ENCODE measurements at regions not wholly inside any gene's neighbourhood (a gene's known extent, or its start where the extent isn't known, plus 50 kb on each side); places are given as distances from the start of the nearest gene placed in this dataset.

DNA sequence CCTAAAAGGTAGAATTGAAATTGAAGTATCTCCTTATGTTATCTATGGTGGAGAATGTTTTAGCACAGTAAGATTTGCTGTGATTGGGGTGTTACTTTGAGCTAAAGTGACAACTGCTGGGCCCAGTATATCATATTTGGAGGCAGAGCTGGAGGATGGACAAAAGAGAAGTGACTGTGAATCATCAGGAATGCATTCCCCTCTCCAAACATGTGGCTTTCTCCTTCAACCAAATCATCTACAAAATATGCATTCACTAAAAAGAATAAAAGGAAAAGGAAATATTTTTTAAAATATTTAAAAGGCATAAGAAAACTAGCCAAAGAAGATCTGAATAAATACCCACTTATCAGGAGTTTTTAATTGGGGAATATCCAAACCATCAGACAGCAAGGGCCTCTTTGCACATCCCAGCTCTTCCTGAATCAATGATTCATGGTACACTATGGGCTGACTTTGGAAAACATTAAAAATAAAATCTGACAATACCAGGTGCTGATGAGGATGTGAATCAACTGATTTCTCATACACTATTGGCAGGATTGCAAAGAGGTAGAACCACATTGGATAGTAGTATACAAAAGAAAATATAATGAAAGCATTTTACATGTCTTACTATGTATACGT is 671.7 kb upstream of the NR3C2 start:
- no peak for DNase-seq (ENCODE audit: low read depth)
- H3K4me3 ChIP-seq (ENCODE audit: low read length): no peak overlapping the region
- TF ChIP-seq, protein P1, sequence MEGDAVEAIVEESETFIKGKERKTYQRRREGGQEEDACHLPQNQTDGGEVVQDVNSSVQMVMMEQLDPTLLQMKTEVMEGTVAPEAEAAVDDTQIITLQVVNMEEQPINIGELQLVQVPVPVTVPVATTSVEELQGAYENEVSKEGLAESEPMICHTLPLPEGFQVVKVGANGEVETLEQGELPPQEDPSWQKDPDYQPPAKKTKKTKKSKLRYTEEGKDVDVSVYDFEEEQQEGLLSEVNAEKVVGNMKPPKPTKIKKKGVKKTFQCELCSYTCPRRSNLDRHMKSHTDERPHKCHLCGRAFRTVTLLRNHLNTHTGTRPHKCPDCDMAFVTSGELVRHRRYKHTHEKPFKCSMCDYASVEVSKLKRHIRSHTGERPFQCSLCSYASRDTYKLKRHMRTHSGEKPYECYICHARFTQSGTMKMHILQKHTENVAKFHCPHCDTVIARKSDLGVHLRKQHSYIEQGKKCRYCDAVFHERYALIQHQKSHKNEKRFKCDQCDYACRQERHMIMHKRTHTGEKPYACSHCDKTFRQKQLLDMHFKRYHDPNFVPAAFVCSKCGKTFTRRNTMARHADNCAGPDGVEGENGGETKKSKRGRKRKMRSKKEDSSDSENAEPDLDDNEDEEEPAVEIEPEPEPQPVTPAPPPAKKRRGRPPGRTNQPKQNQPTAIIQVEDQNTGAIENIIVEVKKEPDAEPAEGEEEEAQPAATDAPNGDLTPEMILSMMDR (conservative IDR thresholded peaks at IDR 0.05; ENCODE audit: low read depth, low read length): no peak

DNA sequence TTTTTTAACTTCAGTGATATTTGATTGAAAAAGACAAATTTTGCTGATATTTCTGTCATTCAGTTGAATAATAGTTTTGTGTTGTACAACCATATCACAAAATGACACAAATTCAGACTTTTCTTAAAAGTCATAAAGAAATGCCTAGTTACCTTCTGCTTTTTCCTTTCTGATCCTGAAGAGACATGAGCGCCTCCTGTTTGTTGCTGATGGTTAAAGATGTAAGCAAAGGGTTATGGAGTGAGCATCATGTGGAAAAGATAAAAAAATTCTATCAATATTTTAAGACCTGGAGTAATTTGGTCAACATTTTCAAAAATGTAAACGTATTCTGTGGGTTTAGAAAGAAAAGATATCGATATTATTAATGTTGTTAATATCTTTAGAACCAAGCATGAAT is 669.9 kb upstream of the NR3C2 start:
- DNase-seq (ENCODE audit: low read depth): no peak
- H3K4me3 ChIP-seq (ENCODE audit: low read length): no peak overlapping the region
- TF ChIP-seq, protein P1 (conservative IDR thresholded peaks at IDR 0.05; ENCODE audit: low read depth, low read length): no peak

DNA sequence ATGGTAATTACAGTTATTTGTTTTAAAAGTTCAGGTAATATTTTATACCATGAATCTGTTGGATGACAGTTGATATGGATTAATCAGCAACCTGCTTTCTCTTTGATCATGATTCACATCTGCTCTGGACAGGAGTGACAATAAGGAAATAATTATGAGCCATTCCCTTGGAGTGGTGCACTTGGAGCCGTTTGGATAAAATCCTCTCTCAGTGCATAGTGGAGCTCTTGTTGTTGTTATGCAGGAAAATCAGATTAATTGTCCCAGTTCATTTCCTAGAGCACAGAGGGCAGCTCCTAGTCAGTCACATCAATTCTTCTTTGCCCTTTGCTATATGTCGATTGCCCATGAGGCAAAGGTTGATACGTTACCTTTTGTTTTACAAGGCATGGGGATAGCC is 668.3 kb upstream of the NR3C2 start:
- no peak overlapping the region for H3K4me3 ChIP-seq (ENCODE audit: low read length)
- TF ChIP-seq, protein P1 (conservative IDR thresholded peaks at IDR 0.05; ENCODE audit: low read depth, low read length): no peak
- no peak for DNase-seq (ENCODE audit: low read depth)

DNA sequence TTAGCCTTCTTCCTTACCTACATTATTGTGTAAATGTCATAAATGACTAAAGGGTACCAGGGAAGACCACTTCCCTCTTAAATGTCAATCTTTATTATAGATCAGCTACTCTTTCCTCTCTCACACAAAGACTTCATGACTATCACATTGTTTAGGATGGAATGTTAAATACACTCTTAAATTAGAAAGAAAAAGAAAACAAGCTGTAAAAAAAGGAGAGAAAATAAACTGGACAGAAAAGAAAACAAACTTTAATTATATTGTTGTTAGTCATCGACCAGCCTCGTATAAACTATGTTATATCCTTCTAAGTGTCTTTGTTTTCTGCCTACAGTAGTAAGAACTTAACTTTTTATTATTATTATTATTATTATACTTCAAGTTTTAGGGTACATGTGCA is 666.4 kb upstream of the NR3C2 start:
- TF ChIP-seq, protein P1 (conservative IDR thresholded peaks at IDR 0.05; ENCODE audit: low read depth, low read length): no peak
- no peak overlapping the region for H3K4me3 ChIP-seq (ENCODE audit: low read length)
- DNase-seq (ENCODE audit: low read depth): no peak

DNA sequence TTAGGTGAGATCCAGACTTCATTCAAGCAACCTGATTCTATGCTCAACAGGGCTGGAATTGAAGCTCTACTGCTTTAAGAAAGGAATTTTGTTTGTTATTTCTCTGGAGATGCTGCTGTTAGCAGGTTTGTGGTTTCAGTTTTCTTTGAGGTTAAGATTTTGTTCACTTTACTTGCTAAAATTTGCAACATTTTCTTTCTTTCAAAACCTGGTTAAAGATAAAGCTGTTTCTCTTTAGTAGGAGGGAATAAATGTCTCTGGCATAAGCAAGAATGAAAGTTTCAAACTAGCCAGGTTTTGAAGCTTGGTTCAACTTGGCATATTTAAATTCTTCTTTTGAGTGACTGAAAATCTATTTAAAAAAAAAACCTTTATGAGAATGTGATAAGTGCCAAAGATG is 660.6 kb upstream of the NR3C2 start:
- no peak for DNase-seq (ENCODE audit: low read depth)
- TF ChIP-seq, protein P1 (conservative IDR thresholded peaks at IDR 0.05; ENCODE audit: low read depth, low read length): no peak
- H3K4me3 ChIP-seq (ENCODE audit: low read length): no peak overlapping the region

DNA sequence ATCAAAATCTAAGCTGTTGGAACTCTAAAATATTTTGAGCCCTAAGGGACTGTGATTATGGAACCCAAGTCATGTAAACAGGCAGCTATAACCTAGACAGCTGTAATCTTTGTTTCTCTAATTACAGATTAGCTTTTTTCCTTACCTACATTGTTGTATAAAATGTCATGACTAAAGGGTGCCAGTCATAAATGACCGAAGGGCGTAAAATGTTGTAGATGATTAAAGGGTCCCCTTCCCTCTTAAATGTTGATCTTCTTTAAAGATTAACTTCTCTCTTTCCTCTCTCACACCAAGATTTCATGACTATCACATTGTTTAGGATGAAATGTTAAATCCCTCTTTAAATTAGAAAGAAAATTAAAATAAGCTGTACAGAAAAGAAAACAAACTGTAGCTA is 659.4 kb upstream of the NR3C2 start:
- DNase-seq (ENCODE audit: low read depth): no peak
- no peak overlapping the region for H3K4me3 ChIP-seq (ENCODE audit: low read length)
- TF ChIP-seq, protein P1 (conservative IDR thresholded peaks at IDR 0.05; ENCODE audit: low read depth, low read length): no peak

DNA sequence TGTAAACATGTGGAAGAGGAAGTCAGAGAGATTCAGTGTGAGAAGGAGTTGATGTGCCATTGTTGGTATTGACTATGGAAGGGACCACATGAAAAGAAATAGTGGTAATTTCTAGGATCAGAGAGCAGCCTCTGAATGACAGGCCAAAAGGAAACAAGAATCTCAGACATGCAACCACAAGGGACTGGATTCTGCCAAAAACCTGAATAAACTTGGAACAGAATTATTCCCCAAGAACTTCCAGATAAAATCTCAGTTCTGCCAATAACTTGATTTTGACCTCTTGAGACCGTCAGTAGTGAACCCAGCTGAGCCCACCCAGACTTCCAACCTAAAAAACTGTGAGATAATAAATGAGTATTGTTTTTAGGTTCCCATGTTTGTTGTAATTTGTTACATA is 653.6 kb upstream of the NR3C2 start:
- DNase-seq (ENCODE audit: low read depth): no peak
- TF ChIP-seq, protein P1 (conservative IDR thresholded peaks at IDR 0.05; ENCODE audit: low read depth, low read length): no peak

More for the DNA sequence above, 653.6 kb upstream of the NR3C2 start:
- H3K4me3 ChIP-seq (ENCODE audit: low read length): no peak overlapping the region
